Endothelial cell of umbilical vein (primary cell): ENCODE measurements at regions not wholly inside any gene's neighbourhood (a gene's known extent, or its start where the extent isn't known, plus 50 kb on each side); places are given as distances from the start of the nearest gene placed in this dataset.

ENCODE experiments used
- CTCF ChIP-seq, 2 donors: IDR thresholded peaks; 1 replicate in 1 of 2; 2 replicates in 1 of 2; pipeline ENCODE4 v1.5.1; 2011; ENCODE audit warnings: low read length in 2 of 2, mild to moderate bottlenecking in 2 of 2, moderate library complexity in 2 of 2, control low read depth in 1 of 2, inconsistent platforms in 1 of 2, low read depth in 1 of 2; ENCODE audit not compliant: insufficient read depth in 1 of 2; ENCODE audit errors: extremely low read depth in 1 of 2
- EZH2 ChIP-seq: IDR thresholded peaks from 2 replicates; pipeline ENCODE4 v1.6.1; 2012; ENCODE audit warnings: borderline replicate concordance, low read depth, mild to moderate bottlenecking, moderate library complexity, low read length, inconsistent platforms; ENCODE audit not compliant: severe bottlenecking
- JUN ChIP-seq: IDR thresholded peaks from 2 replicates; pipeline ENCODE4 v1.6.1; 2011; ENCODE audit warnings: borderline replicate concordance, low read depth; ENCODE audit not compliant: insufficient read length, insufficient read depth
- POLR2AphosphoS5 ChIP-seq: IDR thresholded peaks from 2 replicates; pipeline ENCODE4 v1.6.1; 2012; ENCODE audit warnings: low read depth, mild to moderate bottlenecking, control low read depth, low read length, moderate library complexity; ENCODE audit not compliant: insufficient read depth

- TF ChIP-seq POLR2AphosphoS5 (no peak), CTCF (IDR thresholded peaks at IDR 0.05; ENCODE audit: extremely low read depth in 1 of 2, insufficient read depth in 1 of 2, low read depth in 1 of 2, low read length in 2 of 2) (no peak), JUN (no peak), EZH2 (no peak)
Measured at GRCh38 chr11:133679896-133680295, 147.6 kb upstream of the OPCML start.
